GM23338 (cell line): ENCODE measurements at regions not wholly inside any gene's neighbourhood (a gene's known extent, or its start where the extent isn't known, plus 50 kb on each side); places are given as distances from the start of the nearest gene placed in this dataset.

Experiments
- ATAC-seq: fragments of 200-7000 bp; cut with Tn5 transposase; 3 replicates; pipeline ENCODE4 v1.9.1; 2020
- DNase-seq: peaks from one replicate; pipeline ENCODE4 v3.0.0-alpha.2; 2015; ENCODE audit warnings: low spot score
- H2AFZ ChIP-seq: fragments of 200-600 bp; sonication (generic); 2 replicates; pipeline ENCODE4 v1.8.0; 2016; ENCODE audit warnings: antibody characterized with exemption, mild to moderate bottlenecking, moderate library complexity
- H3F3A ChIP-seq: fragments of 200-600 bp; sonication (generic); replicated peaks from 2 replicates; pipeline ENCODE4 v1.8.0; 2017; ENCODE audit warnings: antibody characterized with exemption, mixed run types, low read depth
- H3K27ac ChIP-seq: fragments of 200-600 bp; sonication (generic); 2 replicates; pipeline ENCODE4 v1.6.1; 2016; ENCODE audit warnings: low read depth
- H3K27me3 ChIP-seq: fragments of 200-600 bp; sonication (generic); 2 replicates; pipeline ENCODE4 v1.8.0; 2016; ENCODE audit warnings: mild to moderate bottlenecking, mixed run types, moderate library complexity; ENCODE audit not compliant: insufficient read depth
- H3K36me3 ChIP-seq: fragments of 200-600 bp; sonication (generic); 2 replicates; pipeline ENCODE4 v1.8.0; 2016; ENCODE audit warnings: mild to moderate bottlenecking; ENCODE audit not compliant: insufficient read depth
- H3K4me1 ChIP-seq: fragments of 200-600 bp; sonication (generic); 2 replicates; pipeline ENCODE4 v1.8.0; 2016; ENCODE audit warnings: mild to moderate bottlenecking, moderate library complexity; ENCODE audit not compliant: insufficient read depth
- H3K4me2 ChIP-seq: fragments of 200-600 bp; sonication (generic); 2 replicates; pipeline ENCODE4 v1.7.1; 2017; ENCODE audit warnings: mixed run types
- H3K4me3 ChIP-seq: fragments of 200-600 bp; sonication (generic); 2 replicates; pipeline ENCODE4 v1.6.1; 2016; ENCODE audit warnings: mixed run types
- H3K79me2 ChIP-seq: fragments of 200-600 bp; sonication (generic); replicated peaks from 2 replicates; pipeline ENCODE4 v1.8.0; 2017; ENCODE audit warnings: mild to moderate bottlenecking; ENCODE audit not compliant: insufficient read depth
- H3K9me2 ChIP-seq: fragments of 200-600 bp; sonication (generic); 2 replicates; pipeline ENCODE4 v1.8.0; 2017; ENCODE audit not compliant: insufficient read depth
- H4K20me1 ChIP-seq: fragments of 200-600 bp; sonication (generic); replicated peaks from 2 replicates; pipeline ENCODE4 v1.8.0; 2017; ENCODE audit warnings: mild to moderate bottlenecking; ENCODE audit not compliant: insufficient read depth
- H3K27ac Mint-ChIP-seq: 2 replicates; pipeline ENCODE4 v1.8.0; 2020; ENCODE audit warnings: inconsistent platforms, mild to moderate bottlenecking, moderate library complexity, mixed read lengths
- H3K27me3 Mint-ChIP-seq: 3 replicates; pipeline ENCODE4 v1.8.0; 2022; ENCODE audit warnings: low read depth, mild to moderate bottlenecking, moderate library complexity, mixed read lengths, inconsistent platforms; ENCODE audit not compliant: insufficient read depth, poor library complexity
- H3K36me3 Mint-ChIP-seq: 3 replicates; pipeline ENCODE4 v1.8.0; 2021; ENCODE audit warnings: low read depth, mild to moderate bottlenecking, inconsistent platforms, moderate library complexity, mixed read lengths
- H3K4me1 Mint-ChIP-seq: 3 replicates; pipeline ENCODE4 v1.8.0; 2020; ENCODE audit warnings: mild to moderate bottlenecking, inconsistent platforms, mixed read lengths
- H3K4me3 Mint-ChIP-seq: 3 replicates; pipeline ENCODE4 v1.8.0; 2021; ENCODE audit warnings: moderate library complexity, mild to moderate bottlenecking, inconsistent platforms, mixed read lengths
- H3K9me3 Mint-ChIP-seq: 3 replicates; pipeline ENCODE4 v1.8.0; 2020; ENCODE audit warnings: moderate library complexity, mild to moderate bottlenecking, inconsistent platforms, mixed read lengths
- CREB1 ChIP-seq: fragments of 250-450 bp; sonication (Bioruptor Pico); IDR thresholded peaks from 2 replicates; pipeline ENCODE4 v1.5.0; 2020; ENCODE audit warnings: low read depth, mild to moderate bottlenecking, moderate library complexity
- EZH2 ChIP-seq: fragments of 200-600 bp; sonication (generic); IDR thresholded peaks from one replicate; pipeline ENCODE4 v1.8.0; 2017; ENCODE audit warnings: antibody characterized with exemption, mild to moderate bottlenecking, low read depth; ENCODE audit not compliant: unreplicated experiment
- EZH2phosphoT487 ChIP-seq: fragments of 200-600 bp; sonication (generic); IDR thresholded peaks from one replicate; pipeline ENCODE4 v1.8.1; 2018; ENCODE audit warnings: antibody characterized with exemption; ENCODE audit not compliant: unreplicated experiment
- JUNB ChIP-seq: IDR thresholded peaks from one replicate; pipeline ENCODE4 v1.6.1; 2016; ENCODE audit warnings: antibody characterized with exemption; ENCODE audit not compliant: unreplicated experiment
- NANOG ChIP-seq: IDR thresholded peaks from 2 replicates; pipeline ENCODE4 v1.6.1; 2016; ENCODE audit warnings: antibody characterized with exemption, borderline replicate concordance
- STAT1 ChIP-seq: IDR thresholded peaks from one replicate; pipeline ENCODE4 v1.6.1; 2016; ENCODE audit warnings: antibody characterized with exemption; ENCODE audit not compliant: unreplicated experiment
- TF ChIP-seq, protein P1 (sequence below): fragments of 250-450 bp; sonication (Bioruptor Pico); IDR thresholded peaks from 2 replicates; pipeline ENCODE4 v1.5.0; 2020; ENCODE audit warnings: mild to moderate bottlenecking, moderate library complexity
- TF ChIP-seq, protein P2 (sequence below): IDR thresholded peaks from 2 replicates; pipeline ENCODE4 v1.6.1; 2016; ENCODE audit warnings: antibody characterized with exemption

DNA sequence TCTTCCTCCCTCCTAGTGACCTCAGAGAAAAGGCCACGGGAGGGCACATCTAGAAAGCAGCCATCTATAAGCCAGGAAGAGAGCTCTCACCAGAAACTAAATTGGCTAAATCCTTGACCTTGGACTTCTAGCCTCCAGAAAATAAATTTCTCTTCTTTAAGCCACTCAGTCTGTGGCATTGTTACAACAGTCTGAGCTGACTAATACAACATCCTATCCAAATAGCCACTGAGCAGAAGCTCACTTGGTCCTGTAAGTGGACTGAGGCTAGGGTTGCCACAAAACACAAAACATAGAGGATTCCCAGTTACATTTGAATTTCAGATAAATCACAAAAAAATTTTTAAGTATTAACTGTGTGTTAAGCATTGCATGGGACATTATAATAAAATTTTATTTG, 383.4 kb downstream of the MLLT3 start:
- Mint-ChIP-seq H3K9me3 (peaks cover 36% of the 10 kb centered on the region), H3K4me3 (no peak overlapping the region), H3K27me3 (no peaks in the 10 kb centered on the region), H3K27ac (no peak overlapping the region), H3K36me3 (peaks cover 28% of the 10 kb centered on the region), H3K4me1 (peaks cover 12% of the 10 kb centered on the region)
- Histone ChIP-seq H3K27ac (no peak overlapping the region), H3K79me2 (no peaks in the 10 kb centered on the region), H3K27me3 (no peaks in the 10 kb centered on the region), H2AFZ (no peak overlapping the region), H3F3A (no peaks in the 10 kb centered on the region), H3K36me3 (peaks cover 8% of the 10 kb centered on the region; the same call in 1 of the 2 replicates), H4K20me1 (no peaks in the 10 kb centered on the region), H3K4me2 (no peak overlapping the region), H3K9me2 (0 out of 2 replicates have a peak, but pooled peaks cover 8% of the 10 kb centered on the region), H3K4me1 (peaks cover 7% of the 10 kb centered on the region; the same call in 1 of the 2 replicates), H3K4me3 (no peak overlapping the region)
- TF ChIP-seq, protein P1, sequence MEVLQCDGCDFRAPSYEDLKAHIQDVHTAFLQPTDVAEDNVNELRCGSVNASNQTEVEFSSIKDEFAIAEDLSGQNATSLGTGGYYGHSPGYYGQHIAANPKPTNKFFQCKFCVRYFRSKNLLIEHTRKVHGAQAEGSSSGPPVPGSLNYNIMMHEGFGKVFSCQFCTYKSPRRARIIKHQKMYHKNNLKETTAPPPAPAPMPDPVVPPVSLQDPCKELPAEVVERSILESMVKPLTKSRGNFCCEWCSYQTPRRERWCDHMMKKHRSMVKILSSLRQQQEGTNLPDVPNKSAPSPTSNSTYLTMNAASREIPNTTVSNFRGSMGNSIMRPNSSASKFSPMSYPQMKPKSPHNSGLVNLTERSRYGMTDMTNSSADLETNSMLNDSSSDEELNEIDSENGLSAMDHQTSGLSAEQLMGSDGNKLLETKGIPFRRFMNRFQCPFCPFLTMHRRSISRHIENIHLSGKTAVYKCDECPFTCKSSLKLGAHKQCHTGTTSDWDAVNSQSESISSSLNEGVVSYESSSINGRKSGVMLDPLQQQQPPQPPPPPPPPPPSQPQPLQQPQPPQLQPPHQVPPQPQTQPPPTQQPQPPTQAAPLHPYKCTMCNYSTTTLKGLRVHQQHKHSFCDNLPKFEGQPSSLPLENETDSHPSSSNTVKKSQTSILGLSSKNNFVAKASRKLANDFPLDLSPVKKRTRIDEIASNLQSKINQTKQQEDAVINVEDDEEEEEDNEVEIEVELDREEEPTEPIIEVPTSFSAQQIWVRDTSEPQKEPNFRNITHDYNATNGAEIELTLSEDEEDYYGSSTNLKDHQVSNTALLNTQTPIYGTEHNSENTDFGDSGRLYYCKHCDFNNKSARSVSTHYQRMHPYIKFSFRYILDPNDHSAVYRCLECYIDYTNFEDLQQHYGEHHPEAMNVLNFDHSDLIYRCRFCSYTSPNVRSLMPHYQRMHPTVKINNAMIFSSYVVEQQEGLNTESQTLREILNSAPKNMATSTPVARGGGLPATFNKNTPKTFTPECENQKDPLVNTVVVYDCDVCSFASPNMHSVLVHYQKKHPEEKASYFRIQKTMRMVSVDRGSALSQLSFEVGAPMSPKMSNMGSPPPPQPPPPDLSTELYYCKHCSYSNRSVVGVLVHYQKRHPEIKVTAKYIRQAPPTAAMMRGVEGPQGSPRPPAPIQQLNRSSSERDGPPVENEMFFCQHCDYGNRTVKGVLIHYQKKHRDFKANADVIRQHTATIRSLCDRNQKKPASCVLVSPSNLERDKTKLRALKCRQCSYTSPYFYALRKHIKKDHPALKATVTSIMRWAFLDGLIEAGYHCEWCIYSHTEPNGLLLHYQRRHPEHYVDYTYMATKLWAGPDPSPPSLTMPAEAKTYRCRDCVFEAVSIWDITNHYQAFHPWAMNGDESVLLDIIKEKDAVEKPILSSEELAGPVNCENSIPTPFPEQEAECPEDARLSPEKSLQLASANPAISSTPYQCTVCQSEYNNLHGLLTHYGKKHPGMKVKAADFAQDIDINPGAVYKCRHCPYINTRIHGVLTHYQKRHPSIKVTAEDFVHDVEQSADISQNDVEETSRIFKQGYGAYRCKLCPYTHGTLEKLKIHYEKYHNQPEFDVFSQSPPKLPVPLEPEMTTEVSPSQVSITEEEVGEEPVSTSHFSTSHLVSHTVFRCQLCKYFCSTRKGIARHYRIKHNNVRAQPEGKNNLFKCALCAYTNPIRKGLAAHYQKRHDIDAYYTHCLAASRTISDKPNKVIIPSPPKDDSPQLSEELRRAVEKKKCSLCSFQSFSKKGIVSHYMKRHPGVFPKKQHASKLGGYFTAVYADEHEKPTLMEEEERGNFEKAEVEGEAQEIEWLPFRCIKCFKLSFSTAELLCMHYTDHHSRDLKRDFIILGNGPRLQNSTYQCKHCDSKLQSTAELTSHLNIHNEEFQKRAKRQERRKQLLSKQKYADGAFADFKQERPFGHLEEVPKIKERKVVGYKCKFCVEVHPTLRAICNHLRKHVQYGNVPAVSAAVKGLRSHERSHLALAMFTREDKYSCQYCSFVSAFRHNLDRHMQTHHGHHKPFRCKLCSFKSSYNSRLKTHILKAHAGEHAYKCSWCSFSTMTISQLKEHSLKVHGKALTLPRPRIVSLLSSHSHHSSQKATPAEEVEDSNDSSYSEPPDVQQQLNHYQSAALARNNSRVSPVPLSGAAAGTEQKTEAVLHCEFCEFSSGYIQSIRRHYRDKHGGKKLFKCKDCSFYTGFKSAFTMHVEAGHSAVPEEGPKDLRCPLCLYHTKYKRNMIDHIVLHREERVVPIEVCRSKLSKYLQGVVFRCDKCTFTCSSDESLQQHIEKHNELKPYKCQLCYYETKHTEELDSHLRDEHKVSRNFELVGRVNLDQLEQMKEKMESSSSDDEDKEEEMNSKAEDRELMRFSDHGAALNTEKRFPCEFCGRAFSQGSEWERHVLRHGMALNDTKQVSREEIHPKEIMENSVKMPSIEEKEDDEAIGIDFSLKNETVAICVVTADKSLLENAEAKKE (CRISPR knock-in tag): no peak
- TF ChIP-seq, protein P2, sequence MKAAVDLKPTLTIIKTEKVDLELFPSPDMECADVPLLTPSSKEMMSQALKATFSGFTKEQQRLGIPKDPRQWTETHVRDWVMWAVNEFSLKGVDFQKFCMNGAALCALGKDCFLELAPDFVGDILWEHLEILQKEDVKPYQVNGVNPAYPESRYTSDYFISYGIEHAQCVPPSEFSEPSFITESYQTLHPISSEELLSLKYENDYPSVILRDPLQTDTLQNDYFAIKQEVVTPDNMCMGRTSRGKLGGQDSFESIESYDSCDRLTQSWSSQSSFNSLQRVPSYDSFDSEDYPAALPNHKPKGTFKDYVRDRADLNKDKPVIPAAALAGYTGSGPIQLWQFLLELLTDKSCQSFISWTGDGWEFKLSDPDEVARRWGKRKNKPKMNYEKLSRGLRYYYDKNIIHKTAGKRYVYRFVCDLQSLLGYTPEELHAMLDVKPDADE: no peak
- TF ChIP-seq CREB1 (no peak), EZH2phosphoT487 (no peak), NANOG (no peak), JUNB (no peak), EZH2 (no peak), STAT1 (no peak)
- ATAC-seq (no peak), DNase-seq (no peak)
